ENCODE measurements at regions not wholly inside any gene's neighbourhood (a gene's known extent, or its start where the extent isn't known, plus 50 kb on each side); places are given as distances from the start of the nearest gene placed in this dataset.
"Not testable (repeated sequence)": the region's sequence is repeated elsewhere in the genome, so short reads cannot be mapped to it uniquely, and the experiment has no call there.

DNA sequence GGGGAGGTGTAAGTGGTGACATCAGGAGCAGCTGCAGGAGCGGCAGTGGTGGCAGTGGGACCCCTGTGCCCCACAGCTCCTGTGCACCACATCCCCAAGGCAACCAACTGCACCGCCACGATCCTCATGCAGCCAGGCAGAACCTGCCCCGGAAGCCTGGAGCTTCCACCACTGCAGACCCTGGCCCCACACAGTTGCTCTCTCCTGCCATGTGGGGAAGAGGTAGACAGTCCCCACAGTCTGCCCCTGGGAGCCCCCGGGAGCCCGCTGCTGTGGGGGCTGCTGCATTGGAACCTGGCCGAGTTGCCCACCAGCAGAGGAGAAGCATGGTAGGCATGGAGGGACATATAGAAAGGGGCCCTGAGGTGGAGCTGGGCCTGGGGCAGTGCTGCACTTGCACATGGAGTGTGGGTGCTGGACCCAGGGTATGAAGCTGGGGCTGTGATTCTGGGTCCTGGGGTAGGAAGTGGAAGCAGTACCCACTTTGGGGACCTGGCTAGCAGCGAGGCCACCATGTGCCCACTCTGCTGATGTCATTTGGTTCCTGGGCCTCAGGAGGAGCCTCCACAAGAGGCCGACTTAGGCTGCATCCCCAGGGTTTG is 623.3 kb upstream of the LRRTM4 start:
- DNase-seq (ENCODE audit: low spot score), result no peak

DNA sequence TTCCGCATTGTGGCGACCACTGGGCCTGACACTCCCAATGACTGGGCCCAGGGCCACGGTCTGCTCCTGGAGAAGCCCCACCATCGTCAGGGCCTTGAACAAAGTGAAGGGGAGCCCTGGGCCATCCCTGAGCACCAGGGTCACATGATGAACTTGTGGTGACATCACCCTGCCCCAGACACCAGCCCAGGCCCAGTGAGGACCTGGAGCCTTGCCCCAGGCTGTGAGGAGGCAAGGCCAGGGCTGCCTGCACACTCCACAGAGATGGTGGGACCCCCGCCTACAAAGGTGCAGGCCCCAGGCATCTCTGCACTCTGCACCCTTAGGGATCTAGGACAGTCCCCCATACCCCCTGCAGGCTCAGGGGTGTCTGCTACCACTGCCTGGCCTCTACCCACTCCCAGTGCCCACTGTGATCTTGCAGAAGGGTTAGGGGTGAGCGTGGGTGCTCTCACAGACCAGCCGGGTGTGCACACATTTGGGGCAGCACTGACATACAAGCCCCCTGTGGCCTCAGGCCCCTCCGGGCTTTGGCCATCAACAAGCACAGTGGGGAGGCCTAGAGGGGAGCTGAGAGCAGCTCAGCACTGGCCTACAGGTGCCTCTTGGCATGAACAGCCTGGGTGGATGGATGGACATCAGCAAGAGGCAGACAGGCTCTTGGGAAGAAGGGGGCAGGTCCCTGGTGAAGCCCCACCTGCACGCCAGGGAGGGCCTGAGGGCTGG is 624.0 kb upstream of the LRRTM4 start:
- no peak for DNase-seq (ENCODE audit: low spot score)

DNA sequence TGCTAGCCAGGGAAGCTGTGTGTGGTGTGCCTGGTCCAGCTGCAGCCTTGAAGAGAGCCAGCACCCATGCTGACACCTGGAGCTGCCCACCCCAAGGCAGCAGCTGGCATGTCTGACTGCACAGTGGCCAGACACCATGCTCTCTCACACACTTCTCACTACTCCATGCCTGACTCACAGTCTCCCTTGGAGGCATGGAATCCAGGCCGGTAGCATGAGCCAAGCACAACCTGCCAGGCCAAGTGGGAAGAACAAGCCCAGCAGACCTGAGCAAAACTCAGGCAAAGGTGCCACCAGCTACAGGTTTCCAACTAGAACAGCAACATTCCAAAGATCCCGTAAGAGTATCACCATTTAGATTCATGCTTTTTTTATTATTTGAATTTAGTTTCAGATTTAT is 625.3 kb upstream of the LRRTM4 start:
- no peak for DNase-seq (ENCODE audit: low spot score)

DNA sequence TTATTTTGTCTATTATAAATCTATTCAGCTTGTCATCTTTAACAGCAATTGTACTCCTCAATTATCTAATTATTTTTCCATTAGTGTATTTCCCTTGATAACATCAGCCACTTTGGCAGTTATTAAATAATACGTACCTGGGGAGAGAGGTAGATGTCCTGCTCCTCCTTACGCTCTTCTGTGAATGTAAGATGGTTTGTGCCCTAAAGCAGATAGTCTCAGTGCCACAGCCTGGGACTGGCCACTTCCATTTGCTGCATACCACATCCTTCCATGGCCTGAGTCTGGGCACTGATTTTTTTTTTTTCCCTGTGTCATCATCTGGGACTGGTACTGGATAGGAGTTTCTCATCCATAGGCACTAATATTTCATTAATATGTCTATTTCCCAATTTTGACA is 632.4 kb upstream of the LRRTM4 start:
- no peak for DNase-seq (ENCODE audit: low spot score)

DNA sequence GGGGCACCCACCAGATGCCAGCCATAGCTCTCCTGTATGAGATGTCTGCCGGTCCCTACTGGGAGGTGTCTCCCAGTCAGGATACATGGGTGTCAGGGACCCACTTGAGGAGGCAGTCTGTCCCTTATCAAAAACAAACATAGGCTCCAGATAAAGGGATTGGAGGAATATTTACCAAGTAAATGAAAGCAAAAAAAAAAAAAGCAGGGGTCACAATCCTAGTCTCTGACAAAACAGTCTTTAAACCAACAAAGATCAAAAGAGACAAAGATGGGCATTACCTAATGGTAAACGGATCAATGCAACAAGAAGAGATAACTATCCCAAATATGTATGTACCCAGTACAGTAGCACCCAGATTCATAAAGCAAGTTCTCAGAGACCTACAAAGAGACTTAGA is 640.0 kb upstream of the LRRTM4 start:
- DNase-seq (ENCODE audit: low spot score), result no peak

DNA sequence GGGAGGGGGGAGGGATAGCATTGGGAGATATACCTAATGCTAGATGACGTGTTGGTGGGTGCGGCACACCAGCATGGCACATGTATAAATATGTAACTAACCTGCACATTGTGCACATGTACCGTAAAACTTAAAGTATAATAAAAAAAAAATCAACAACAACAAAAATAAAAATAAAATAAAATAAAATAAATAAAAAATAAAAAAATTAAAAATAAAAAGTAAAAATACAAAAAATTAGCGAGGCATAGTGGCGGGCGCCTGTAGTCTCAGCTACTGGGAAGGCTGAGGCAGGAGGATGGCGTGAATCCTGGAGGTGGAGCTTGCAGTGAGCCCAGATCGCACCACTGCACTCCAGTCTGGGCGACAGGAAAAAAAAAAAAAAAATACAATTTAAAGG is 650.0 kb upstream of the LRRTM4 start:
- not testable (repeated sequence) for DNase-seq (ENCODE audit: low spot score)

DNA sequence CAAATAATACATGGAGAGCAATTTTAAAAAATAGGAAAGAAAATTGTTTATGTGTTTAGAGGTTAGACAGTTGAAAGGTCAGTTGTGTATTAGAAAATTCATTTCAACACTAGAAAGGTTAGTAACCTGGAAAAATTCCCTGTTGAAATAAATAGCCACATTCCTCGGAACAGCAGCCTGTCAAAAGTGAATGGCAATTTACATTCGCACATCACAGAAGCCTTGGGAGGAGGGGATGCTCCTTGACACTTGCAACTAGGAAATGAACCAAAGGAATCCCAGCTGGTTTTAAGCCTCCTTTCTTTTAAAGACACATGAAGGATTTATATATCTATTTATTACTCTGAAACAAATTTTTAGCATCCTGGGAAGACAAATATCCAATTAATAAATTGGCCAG is 653.5 kb upstream of the LRRTM4 start:
- no peak for DNase-seq (ENCODE audit: low spot score)

DNA sequence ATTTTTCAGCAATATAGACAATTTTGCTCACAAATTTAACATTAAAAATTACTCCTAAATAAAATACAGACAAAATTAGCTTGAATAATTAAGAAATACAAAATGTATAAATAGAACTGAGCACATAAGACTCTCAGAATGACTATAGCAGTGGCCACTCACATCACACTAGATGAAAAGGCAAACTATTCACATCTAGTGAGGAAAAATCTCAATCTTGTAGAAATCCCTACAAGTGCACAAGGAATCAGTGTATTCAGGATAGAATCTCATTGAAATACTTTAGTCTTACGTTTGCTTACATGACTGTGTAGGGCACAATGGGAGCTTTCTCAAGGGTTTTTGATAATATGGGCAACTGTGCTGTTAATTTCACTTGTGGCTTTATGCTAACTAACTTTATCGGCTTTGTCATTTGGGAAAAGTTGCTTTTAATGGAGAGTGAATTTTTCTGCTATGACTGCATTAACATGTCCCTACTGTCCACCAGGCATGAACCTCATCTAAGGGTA is 678.9 kb upstream of the LRRTM4 start:
- no peak for DNase-seq (ENCODE audit: low spot score)

DNA sequence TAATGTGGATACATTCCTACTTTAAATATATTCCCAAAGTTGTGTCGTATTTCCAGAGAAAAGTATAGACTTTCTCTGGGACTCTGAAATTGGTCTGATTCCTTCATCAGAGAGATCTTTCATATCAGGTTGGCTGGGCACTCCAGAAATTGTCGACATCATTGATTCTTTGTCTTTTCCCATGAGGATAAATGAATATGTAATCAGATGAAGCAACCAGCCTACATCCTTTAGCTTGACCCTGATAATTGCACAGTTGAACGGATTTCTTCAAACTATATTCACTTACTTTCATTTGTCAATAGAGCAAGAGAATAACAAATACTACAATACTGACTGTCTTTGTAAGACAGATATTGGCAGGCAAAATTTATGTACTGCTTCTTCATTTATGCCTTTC is 680.2 kb upstream of the LRRTM4 start:
- no peak for DNase-seq (ENCODE audit: low spot score)

DNA sequence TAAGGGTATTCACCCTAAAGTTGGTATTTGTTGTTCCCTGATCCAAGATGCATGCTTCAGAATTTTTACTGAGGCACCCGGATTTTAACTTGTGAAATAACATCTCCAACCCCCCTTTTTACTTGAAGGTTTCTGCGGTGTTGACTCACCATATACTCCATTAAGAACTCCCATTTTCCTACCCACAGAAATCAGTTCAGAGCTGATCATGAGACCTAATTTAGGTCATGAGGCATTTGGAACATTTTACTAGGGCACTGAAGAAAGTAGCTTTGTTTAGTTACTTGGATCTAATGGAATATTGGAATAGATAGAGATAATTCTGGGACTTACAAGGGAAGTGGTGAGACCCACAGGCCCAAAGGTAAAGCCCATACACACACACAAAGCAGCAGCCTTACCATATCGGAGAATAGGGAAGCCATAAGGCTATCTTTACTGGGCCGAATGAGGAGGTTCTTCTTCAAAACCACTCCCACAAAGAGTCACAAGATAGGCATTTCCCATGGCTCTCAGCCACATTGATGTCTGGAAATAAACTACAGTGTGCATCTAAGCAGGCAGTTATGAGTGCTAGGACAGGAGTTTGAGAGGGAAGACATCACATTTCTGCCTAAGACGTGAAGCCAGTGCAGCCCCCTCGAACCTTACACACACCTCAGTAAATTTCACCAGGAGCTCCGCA is 681.0 kb upstream of the LRRTM4 start:
- no peak for DNase-seq (ENCODE audit: low spot score)

DNA sequence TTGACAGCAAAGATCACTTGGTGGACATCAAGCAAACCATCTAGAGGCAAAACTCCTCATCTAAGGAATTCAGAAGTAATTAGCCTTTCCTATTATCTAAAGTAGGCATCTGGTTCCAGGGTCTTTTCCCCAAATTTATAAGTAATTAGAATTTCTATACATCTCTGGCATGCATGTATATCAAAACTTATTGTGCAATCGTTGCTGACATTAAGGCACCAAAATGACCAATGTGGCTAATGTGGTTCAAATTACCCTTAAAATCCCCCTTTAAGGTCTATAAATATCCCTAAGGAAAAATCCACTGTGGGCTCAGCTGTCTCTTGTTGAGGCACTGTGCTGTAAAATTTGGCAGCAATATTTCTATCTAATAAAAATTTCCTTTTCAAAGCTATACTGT is 695.9 kb upstream of the LRRTM4 start:
- DNase-seq (ENCODE audit: low spot score), result no peak

DNA sequence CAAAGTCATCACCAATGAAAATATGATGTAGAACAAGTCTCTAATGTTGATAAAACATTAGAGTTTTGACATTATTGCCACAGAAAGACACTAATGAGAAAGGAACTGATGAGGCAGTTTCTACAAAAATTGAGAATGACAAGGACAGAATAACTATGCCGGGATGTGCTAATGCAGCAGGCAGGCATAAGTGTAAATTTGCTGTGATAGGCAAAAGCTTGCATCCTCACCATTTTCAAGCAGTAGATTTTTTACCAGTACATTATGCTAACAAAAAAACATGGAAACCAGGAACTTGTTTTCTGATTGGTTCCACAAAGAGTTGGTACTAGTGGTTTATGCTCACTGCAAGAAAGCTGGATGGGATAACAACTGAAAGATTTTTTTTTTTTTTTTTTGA is 715.5 kb upstream of the LRRTM4 start:
- DNase-seq (ENCODE audit: low spot score), result no peak

DNA sequence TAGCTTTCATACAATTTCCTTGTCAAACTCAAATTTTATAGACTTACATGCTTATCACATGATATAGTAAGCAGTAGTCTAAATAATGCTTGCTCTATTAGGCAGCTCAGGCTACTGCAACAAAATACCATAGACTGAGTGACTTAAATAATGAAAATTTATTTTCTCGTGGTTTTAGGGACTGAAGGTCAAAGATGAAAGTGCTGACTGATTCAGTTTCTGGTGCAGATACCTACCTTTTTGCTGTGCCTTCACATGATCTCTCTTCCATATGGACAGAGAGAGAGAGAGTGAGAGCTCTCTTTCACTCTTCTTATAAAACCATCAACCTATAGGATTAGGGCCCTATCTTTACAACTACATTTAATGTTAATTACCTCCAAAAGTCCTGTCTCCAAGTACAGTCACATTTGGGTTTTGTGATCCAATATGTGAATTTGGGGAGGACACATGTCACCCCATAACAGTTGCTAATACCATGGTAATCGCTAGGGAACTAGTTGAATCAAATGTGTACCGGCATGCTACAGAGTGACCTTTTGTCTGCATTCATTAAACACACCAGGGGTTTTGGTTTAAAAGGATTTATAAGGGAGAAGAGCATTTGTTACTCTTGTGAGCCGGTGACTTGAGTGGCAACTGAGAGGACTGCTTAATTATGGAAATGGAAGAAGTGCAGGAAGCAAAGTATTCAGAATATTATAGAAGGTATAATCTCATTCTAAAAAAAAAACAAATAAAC is 723.4 kb upstream of the LRRTM4 start:
- no peak for DNase-seq (ENCODE audit: low spot score)

DNA sequence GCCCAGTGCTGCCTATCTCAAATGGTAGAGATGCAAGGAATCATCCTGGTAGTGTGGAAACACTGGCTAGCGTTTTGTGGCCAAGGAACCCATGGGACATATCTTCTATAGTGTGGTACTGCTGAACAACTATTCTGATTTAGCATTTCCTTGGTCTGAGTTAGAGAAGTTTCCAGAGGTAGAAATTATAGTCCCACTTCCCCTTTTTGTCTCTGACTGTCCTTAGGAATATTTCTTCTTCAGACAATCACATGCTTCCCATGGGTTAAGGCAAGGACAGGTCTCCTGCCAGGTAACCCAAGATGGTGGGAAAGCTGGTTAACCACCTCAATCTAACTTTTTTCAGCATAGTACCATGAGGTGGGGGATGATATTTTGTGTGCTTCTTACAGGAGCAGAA is 729.5 kb upstream of the LRRTM4 start:
- no peak for DNase-seq (ENCODE audit: low spot score)

DNA sequence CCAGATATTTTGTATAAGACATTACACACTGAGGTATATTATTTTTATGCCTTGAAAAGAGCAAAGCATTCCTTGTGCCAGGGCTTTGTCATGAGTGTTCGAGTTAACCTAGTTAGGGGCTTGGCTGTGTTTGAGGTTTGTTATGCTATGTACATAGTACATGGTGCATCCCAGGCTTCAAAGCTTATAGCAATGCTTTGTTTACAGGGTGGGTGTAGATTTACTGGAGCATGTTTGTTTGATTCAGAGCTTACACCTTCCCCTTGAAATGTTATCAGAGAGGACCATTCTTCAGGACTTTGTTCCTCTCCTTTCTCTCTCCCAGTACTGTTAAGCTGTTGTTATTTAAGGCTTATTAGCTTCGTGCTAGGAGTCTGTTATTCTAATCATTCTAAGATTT is 738.7 kb upstream of the LRRTM4 start:
- no peak for DNase-seq (ENCODE audit: low spot score)

DNA sequence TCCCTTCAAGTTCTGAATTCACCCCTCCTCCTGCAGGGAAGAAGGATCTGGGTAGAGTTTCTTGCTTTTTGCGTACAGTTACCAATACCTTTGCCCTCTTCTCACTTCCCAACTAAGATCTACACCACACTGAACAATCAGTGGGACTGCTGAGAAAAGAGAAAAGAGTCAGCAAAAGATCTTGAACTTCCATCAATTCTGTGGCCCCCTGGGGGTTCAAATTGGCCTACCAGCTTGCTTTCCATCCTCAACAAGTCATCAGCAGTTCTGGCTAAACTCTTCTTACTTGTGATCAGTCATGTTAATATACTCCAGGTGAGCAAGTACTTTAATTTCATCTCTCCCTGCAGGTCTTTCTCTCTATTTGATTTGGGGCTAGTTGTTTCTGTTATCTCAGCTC is 739.3 kb upstream of the LRRTM4 start:
- no peak for DNase-seq (ENCODE audit: low spot score)

DNA sequence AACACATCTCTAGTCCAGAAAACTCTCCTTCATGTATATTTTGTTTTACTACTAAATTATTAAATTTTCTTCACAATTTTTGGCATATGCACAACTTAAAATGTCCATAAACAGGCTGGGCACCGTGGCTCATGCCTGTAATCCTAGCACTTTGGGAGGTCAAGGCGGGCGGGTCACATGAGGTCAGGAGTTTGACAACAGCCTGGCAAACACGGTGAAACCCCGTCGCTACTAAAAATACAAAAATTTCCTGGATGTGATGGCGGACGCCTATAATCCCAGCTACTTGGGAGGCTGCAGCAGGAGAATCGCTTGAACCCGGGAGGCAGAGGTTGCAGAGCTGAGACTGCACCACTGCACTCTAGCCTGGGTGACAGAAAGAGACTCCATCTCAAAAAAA is 739.9 kb upstream of the LRRTM4 start:
- not testable (repeated sequence) for DNase-seq (ENCODE audit: low spot score)

DNA sequence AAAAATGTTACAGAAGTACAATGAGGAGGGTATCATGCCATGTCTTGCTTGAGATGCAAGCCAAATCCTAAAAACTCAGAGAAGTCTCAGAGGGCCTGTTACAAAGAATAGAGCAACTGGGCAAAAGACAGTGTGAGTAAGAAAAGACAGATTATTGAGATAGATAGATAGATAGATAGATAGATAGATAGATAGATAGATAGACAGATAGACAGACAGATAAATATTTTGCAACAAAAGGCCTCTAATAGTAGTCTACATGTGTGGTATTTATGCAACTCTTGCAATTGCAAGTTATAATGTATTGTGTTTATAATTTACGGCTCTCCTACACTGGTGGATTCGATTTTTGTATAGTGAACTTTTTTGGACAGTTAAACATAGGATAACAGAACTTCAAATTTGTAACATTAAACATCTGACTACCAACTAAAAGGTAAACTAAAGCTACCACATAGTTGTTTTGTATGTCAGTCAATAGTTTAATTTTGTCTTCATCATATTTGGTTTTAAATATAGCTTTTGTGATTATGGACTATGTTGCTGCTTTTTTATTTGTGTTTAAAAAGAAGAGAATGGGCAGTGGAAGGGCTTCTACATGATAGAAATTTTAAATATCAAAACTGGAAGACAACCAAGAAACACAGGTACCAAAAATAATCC is 740.7 kb upstream of the LRRTM4 start:
- no peak for DNase-seq (ENCODE audit: low spot score)

DNA sequence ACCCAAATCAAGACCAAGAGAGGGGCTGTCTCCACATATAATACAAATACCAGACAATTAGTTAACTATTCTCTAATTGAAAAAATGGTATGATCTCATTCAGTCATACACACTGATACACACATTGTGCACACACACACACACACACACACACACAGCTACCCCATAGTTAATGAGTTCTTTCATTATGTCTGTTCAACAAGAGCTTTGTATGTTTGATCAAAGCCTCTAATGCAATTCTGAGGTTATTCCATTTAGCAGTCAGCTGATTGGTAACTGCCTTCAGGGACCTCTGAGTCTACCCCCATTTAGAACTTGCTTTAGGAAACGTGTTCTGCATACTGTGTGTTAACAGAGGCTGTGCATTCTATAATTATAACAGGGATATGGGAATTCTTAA is 741.4 kb upstream of the LRRTM4 start:
- DNase-seq (ENCODE audit: low spot score), result no peak

DNA sequence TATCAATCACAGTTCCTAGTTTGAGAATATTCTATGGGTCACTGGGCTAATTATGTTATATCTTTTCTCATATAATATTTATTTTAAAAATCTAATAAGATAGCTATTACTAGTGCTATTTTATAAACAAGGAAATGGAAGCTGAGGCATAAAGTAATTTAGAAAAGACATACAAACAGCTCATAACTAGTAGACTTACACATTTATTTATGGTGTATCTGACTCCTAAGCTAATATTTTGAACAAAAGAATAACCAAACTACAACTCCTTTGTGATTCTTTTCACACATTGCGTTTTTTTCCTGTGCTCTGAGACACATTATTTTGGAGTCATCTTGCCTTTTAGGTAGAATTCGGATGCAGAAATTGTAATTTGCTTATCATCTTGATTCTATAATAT is 742.0 kb upstream of the LRRTM4 start:
- DNase-seq (ENCODE audit: low spot score), result no peak

DNA sequence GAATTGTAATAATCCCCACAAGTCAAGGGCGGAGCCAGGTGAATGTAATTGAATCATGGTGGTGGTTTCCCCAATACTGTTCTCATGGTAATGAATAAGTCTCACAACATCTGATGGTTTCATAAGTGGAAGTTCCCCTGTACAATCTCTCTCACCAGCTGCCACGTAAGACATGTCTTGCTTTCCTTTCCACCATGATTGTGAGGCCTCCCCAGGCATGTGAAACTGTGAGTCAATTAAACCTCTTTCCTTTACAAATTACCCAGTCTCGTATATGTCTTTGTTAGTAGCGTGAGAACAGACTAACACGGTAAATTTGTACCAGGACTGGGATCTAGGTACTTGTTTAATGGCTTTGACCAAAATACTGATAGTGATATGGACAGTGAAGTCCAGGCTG is 744.3 kb upstream of the REG3G start:
- no peak for DNase-seq (ENCODE audit: low spot score)

DNA sequence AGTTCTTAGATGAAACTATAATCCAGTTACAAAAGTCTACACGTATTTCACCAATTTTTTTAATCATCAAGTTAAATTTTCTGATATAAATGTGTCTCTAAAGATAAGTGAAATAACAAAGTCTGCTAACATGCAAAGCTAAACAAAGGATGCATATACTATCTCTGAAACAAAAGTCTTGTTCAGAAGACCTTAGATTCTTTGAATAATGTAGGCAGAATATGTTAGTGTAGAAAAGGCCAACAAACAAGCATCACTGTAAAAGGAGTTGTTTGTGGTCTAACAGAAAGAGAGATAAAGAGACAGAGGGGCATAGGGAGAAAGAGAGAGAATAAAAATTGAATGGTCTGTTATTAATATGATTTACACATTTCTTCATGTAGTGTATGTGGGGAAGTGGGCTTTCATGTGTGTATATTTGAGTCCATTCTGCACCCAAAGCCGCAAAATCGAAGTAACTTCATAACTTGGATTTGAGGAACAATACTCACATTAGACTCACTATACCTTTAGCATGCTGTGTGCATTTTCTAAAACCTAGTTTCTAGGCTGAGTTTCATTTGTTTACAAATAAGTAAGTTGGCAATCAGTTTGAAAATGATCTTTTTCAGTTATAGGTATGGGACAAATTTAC is 734.8 kb upstream of the REG3G start:
- DNase-seq (ENCODE audit: low spot score), result no peak

Data from hematopoietic multipotent progenitor cell treated with erythropoietin and hydrocortisone succinate and interleukin-3 and kit ligand, for 17 days (in vitro differentiated cells).